Adrenal gland (tissue), 5 donors: ENCODE measurements at regions not wholly inside any gene's neighbourhood (a gene's known extent, or its start where the extent isn't known, plus 50 kb on each side); places are given as distances from the start of the nearest gene placed in this dataset.

Source experiments
- CTCF ChIP-seq, 6 experiments: fragments of 450-650 bp in 4 of 6; fragments of 200-600 bp in 2 of 6; sonication (generic) in 1 of 6; IDR thresholded peaks; 1 replicate in 5 of 6; 2 replicates in 1 of 6; pipeline versions ENCODE4 v1.5.1 to v1.8.0; 2016 to 2021; ENCODE audit warnings: antibody characterized with exemption in 6 of 6, mild to moderate bottlenecking in 2 of 6, moderate library complexity in 1 of 6
- POLR2A ChIP-seq, 2 donors: fragments of 450-650 bp; IDR thresholded peaks; one replicate each; pipeline ENCODE4 v1.6.1; 2017; ENCODE audit warnings: antibody characterized with exemption in 2 of 2, mild to moderate bottlenecking in 2 of 2, moderate library complexity in 1 of 2
- donor health status: DM: no; HTN: no; CAD: no.

GRCh38 chr2:33672896-33673295 lies 73.8 kb upstream of the FAM98A start:
- TF ChIP-seq CTCF (IDR thresholded peaks at IDR 0.05) (no peak), POLR2A (IDR thresholded peaks at IDR 0.05) (no peak)
